Ovary (tissue), 3 donors: ENCODE measurements at regions not wholly inside any gene's neighbourhood (a gene's known extent, or its start where the extent isn't known, plus 50 kb on each side); places are given as distances from the start of the nearest gene placed in this dataset.

Source experiments
- CTCF ChIP-seq, 3 donors: fragments of 450-650 bp in 2 of 3; fragments of 200-600 bp in 1 of 3; IDR thresholded peaks; one replicate each; pipeline versions ENCODE4 v1.5.1 to v1.8.0; 2016 to 2022; ENCODE audit warnings: antibody characterized with exemption in 3 of 3, mild to moderate bottlenecking in 1 of 3
- EP300 ChIP-seq: sonication (generic); formaldehyde crosslinking; IDR thresholded peaks from one replicate; pipeline ENCODE4 v1.6.1; 2017; ENCODE audit warnings: antibody characterized with exemption
- donor health status: DM: no; HTN: no; CAD: no.

DNA sequence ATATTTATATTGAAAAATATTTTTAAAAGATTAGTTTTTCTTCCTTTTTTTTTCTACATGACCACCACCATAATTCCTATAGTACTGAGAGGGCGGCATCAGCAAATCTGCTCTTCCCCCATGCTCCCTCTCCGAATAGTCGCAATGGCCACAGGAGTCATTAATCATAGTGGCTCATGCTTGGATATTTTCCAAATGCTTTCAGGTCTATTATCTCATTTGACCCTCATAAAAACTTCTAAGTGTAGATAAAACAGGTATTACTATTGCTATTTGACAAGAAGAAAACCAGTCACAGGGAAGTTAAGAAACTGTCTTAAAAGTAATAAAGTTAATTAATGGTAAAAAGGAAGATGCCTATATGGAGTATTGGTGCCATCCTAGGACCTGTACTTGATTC lies 440.7 kb downstream of the CMPK2 start:
- TF ChIP-seq EP300: no peak
- no peak for TF ChIP-seq CTCF (IDR thresholded peaks at IDR 0.05)
